HK-2 (cell line): ENCODE measurements at regions not wholly inside any gene's neighbourhood (a gene's known extent, or its start where the extent isn't known, plus 50 kb on each side); places are given as distances from the start of the nearest gene placed in this dataset.
"Not testable (repeated sequence)": the region's sequence is repeated elsewhere in the genome, so short reads cannot be mapped to it uniquely, and the experiment has no call there.

Source experiments
- DNase-seq: peaks from one replicate; pipeline ENCODE4 v3.0.0-alpha.2; 2018; ENCODE audit not compliant: unreplicated experiment

DNA sequence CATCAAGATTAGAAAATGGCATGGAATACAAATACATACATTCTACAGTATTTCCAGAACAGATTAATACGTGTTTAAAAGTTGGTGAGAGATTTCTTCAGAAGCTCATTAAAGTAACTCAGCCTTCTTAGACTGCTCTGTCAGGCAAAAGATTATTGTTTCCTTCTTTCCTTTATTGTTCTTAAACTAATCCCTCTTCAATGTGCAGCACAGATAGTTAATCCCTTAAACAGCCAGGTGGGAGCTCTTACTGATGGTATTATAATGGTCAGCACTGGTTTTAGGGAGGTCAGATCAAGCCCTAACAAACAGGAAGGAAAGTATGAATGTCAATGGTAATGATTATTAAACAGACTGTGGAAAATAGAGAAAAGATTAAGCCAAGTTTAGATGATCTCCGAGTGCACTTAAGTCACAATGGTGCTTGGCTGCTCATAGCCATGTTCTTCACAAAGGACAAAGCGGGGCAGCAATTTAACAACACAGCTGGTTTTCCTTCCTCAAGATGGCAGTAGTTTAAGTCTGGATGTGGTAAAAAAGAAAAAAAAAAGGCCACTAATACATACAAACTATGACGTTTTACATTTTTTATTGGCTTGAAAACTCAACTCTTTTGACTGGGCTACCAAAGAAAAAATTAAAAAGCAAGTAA is 992.6 kb downstream of the PCDH9 start:
- DNase-seq, result no peak

DNA sequence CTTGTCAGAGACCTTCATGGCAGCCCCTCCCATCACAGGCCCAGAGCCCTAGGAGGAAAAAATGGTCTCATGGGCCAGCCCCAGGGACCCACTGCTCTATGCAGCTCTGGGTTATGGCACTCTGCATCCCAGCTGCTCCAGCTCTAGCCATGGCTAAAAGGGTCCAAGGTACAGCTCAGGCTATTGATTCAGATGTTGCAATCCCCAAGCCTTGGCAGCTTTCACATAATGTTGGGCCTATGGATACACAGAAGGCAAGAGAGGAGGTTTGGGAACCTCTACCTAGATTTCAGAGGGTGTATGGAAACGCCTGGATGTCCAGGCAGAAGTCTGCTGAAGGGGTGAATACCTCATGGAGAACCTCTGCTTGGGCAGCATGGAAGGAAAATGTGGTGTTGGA is 996.0 kb downstream of the PCDH9 start:
- no peak for DNase-seq

DNA sequence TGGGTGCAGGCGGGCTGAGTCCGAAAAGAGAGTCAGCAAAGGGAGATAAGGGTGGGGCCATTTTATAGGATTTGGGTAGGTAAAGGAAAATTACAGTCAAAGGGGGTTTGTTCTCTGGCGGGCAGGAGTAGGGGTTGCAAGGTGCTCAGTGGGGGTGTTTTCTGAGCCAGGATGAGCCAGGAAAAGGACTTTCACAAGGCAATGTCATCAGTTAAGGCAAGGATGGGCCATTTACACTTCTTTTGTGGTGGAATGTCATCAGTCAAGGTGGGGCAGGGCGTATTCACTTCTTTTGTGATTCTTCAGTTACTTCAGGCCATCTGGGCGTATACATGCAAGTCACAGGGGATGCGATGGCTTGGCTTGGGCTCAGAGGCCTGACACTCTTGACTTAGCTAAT is 998.2 kb downstream of the PCDH9 start:
- DNase-seq, result not testable (repeated sequence)

DNA sequence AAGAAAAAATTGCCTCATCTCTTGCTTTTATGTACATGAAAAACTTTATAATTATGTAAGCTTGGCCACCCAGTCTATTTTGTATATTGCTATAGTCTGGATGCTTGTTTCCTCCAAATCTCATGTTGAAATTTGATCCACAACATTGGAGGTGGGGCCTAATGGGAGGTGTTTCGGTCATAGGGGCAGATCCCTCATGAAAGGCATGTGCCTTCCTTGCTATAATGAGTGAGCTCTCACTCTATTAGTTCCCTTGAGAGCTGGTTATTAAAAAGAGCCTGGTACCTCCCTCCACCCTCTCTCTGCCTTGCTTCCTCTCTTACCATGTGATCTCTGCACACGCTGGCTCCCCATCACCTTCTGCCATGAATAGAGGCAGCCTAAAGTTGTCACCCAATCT is 1005.1 kb downstream of the PCDH9 start:
- DNase-seq, result no peak

DNA sequence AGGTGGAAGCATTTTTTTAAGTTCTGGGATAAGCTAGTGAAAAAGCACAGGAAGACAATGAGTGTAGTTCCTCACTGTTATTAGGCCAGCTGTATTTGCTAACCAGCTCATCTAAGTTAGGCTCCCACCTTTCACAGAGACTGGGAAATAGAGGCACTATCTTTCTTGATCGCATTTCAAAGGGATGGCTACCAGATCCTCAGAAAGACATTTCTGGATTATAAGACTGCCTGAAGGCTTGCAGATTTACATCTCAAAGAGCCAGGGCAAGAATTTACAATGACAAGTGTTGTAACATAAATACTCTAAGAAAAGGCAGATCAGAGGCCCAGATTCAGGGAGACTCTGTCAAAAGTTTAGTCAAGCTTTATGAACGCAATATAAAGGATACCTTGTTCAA is 1005.5 kb downstream of the PCDH9 start:
- DNase-seq, result no peak

DNA sequence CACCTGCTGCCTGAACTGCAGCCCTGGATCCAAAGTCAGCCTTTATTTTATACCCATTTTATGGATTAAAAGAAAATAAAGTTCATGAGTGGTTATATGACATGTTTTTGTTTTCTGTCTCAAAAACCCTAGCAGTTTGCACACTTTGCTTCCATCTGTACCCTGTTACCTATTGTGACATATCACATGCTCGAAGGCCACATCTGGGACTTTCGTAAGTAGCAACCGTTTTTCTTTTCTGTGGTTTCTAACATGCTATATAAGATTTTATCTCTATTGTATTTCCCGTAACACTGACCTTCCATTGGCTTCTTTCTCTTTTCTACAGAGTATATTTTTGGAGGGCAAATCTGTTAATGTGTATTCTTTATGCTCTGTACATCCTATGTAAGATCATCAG is 1007.2 kb downstream of the PCDH9 start:
- DNase-seq, result no peak

DNA sequence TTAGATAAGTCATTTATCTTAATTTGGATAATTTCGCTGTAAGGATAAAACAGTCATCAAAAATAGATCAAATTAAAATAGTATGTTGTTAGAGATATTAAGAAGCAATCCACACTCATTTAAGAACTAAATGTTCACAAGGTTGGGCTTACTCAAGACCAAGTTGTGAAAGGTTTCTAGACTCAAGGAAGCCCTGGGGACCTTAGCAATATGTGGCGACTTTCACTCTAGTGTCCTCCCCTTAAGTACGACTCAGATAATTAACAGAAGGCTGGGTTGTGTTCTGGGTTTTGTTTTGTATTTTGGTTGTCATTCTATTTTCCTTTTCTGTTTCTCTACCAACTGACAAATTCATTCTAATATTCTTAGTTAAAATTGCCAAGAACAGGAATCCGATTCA is 1008.0 kb downstream of the PCDH9 start:
- no peak for DNase-seq

DNA sequence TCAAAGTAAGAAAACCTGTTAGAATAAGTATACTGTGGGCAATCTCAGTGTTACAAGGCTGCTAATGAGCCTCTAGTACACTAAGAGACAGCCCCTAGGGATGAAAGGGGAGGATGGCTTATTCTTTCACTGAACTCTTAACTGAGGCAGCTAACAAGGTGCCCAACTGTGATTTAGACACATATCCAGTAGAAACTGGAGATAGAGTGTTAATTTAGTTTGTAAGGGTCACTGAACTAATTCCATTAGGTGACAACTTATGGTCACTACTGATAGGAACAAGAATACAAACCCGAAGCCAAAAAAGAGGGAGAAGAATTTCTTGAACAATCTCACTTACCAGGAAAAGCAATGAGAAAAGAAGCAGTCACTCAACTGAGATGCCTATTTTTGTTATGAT is 1010.6 kb downstream of the PCDH9 start:
- DNase-seq, result no peak

DNA sequence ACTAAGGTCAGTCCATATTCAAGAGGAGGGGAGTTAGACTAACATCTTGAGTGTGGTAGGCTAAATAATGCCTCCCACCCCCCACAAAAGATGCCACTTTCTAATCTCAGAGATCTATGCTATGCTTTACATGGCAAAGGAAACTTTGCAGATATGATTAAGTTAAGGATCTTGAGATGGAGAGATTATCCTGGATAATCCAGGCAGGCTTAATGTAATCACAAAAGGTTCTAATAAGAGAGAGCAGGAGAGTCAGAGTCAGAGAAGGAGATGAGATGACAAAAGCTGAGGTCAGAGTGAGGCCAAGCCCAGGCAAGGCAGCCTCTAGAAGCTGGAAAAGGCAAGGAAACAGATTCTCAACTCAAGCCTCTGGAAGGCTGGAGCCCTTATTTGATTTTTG is 1011.6 kb downstream of the PCDH9 start:
- DNase-seq, result no peak

DNA sequence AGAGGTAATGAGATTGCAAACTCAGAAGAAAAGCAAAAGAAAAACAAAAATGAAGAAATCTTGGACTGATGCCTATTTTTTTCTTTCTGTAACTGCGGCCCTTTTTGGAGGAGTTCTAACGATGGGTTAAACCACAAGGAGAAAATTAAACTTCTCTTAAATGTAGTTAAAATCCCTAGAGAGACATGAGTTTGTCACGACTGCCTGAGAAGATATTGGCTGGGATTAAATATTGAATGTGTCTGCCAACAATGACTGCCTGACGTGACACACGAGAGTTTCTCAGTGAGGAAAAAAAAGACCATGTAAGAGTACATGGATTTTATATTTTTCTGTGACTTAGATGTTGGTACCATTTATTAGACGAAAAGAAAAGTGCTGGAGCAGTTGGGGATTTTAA is 1013.4 kb downstream of the PCDH9 start:
- DNase-seq, result no peak

DNA sequence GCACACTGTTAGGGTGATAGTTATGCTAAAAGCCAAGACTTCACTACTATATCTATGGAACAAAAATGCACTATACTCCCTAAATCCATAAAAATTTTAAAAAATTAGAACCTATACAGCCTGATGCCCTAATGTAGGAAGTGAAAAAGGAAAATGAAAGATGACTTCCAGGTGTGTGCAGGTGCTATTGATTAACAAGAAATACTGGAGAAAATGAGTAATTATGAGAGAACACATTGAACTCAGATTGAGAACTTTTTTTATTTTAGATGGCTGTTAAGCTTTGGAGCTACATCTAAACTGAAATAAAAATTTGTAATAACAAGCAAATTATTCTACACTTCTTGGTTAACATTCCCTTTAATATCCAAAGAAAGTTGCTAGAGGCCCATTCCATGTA is 1015.7 kb downstream of the PCDH9 start:
- no peak for DNase-seq

DNA sequence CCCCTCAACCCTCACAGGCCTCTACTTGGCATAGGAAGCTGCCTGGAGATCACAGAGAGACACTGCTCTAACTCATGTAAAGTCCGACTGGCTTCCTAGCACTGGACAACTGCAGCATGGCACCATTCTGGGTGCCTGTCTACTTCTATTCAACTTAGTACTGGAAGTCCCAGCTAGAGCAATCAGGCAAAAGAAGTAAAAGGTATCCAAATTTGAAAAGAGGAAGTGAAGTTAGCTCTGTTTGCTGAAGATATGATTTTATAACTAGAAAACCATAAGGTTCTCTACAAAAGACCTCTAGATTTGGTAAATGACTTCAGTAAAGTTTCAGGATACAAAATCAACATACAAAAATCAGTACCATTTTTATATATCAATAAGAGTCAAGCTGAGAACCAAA is 1017.6 kb downstream of the PCDH9 start:
- no peak for DNase-seq

DNA sequence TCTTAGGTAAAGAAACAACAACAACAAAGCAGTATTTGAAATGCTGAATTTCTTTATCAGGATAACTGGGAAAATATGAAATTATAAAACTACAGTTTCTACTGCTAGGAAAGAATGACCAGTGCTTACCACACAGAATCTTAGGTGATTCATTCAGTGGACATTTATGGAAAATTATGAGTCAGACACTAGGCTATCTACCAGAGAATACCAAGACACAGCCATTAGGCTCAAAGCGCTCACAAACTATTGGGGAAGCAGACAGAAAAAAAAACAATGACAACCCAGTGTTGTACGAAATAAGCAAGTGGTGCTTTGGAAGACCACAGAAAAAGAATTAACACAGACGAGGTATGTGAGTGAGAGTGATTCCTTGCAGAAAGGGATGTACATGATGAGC is 1019.5 kb downstream of the PCDH9 start:
- no peak for DNase-seq

DNA sequence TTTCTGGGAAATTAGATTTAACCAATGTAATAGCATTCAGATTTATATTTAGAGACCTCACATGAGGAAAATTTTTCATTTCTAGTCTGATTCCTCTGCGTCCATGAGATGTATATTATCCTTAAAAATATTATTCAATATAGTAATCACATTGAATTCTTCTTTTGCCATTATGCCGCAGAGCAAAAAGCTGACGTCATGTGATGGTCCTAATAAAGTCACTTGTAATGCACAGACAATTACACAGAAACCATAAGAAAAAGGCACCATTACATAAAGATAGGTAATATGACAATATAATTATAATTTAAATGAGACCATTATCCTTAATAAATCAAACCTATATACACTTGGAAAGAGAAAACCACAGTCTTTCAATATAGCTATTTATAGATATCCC is 1021.5 kb downstream of the PCDH9 start:
- no peak for DNase-seq

DNA sequence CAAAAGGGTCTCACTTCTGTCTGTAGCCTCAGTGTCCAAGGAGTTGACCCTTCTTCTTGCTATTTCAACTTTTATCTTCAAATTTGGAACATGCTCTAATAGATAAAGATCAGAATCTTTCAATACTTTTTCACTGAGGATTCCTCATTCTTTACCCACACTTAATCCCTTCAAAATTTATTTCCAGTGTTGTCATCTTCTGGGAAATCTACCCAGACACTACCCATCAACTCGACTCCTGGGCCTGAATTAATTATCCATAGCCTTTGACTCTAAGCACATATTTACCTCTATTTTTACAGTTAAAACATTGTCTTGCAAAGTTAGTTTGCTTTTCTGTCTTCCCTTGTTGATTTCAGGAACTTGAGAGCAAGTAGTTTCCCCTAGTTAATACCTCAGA is 1022.5 kb downstream of the PCDH9 start:
- no peak for DNase-seq

DNA sequence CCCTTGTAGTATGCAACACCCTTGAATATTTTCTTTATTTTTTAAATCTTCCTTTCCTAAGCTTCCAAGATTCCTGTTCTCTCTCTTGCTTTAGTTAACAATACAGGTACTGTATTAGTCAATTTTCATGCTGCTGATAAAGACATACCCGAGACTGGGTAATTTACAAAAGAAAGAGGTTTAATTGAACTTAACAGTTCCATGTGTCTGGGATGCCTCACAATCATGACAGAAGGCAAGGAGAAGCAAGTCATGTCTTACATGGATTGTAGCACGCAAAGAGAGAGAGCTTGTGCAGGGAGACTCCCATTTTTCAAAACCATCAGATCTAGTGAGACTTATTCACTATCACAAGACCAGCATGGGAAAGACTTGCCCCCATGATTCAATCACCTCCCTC is 1024.3 kb downstream of the PCDH9 start:
- no peak for DNase-seq

DNA sequence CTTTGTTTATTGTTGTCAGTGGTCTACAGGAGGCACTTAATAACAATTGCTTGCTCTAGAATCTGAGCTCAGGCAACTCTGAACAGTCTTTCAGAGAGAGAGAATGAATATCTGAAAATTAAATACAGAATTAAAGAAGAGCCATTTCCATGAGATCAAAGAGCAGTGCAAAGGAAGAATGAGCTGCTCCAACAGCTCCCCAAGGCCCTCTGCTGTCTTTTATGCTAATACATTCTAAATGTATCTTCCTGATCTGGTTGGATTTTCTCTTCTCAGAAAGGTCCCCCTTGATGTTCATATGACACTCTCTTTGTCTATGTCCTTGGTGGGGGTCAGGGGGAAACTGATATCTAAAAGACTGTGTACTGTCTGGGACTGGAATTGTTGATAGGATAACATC is 1029.6 kb downstream of the PCDH9 start:
- no peak for DNase-seq

DNA sequence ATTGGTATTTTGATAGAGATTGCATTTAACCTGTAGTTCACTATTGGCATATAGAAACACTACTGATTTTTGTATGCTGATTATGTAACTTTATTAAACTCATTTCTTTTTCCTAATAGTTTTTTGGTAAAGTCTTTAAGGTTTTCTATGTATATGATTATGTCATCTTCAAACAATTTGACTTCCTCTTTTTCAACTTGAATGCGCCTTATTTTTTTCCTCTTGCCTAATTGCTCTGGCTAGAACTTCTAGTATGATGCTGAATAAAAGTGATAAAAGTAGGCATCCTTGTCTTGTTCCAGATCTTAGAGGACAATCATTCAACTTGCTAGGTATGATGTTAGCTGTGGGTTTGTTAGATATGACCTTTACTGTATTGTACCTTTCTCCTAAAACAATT is 1034.9 kb downstream of the PCDH9 start:
- DNase-seq, result no peak

DNA sequence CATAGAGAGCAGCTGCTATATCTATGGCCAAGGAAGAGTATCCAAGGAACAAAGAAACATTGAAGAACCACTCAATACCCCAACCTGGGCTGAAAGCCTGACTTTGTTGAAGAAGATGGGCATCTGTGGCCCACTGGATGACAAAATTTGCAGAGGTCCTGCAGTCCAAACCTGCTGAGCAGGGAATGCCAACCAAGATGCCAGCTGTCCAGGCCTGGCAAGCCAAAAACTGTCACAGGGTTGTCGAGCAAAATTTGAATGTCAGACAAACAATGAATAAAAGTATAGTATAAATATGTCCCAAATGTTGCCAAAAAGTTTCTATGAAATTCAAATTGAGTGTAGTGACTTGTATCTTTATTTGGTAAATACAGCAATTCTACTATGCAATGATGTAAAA is 1040.2 kb downstream of the PCDH9 start:
- no peak for DNase-seq

DNA sequence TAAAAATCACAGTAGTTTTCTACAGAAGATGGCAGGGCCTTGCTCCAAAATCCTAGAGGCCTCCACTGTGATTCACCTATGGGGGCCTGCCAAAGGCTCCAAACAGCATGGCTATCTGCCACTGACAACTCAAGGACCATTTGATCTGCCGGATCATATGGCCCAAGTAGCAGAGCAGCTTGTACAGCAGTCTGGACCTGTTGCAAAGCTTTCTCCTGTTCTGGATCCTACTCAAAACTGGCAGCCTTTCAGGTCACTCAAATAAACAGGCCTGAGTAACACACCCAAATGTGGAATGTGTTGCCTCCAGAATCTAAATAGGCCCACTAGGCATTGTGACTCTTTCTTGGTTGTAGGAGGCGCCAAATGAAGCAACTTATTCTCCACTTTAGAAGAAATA is 1049.3 kb downstream of the PCDH9 start:
- no peak for DNase-seq

DNA sequence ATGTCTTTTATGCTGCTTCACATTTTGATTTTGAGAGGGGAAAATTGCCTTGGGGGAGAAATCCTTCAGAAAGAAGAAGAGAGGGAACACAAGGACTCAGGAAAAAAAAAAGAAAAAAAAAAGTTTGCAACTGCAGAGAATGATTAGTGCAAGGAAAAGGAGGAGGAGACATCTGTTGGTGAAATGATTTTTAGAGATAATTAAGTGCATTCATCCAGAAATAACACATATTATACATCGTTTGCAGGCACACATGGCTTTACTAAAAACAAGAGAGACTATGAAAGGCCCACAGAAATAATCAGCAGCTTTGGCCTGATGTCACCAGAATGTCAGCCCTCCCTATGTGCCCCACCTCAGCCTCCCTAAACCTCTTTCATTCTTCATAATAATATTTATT is 1058.2 kb downstream of the PCDH9 start:
- no peak for DNase-seq

DNA sequence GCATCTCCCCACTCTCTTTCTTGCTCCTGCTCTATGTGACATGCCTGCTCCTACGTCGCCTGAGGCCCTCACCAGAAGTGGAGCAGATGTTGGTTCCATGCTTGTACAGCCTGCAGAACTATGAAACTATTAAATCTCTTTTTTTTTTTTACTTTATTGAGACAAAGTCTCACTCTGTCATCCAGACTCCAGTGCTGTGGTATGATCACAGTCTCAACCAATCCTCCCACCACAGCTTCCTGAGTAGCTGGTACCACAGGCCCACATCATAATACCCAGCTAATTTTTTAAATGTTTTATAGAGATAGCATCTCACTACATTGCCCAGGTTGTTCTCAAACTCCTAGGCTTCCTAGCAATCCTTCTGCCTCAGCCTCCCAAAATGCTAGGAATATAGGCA is 1067.7 kb downstream of the PCDH9 start:
- no peak for DNase-seq

DNA sequence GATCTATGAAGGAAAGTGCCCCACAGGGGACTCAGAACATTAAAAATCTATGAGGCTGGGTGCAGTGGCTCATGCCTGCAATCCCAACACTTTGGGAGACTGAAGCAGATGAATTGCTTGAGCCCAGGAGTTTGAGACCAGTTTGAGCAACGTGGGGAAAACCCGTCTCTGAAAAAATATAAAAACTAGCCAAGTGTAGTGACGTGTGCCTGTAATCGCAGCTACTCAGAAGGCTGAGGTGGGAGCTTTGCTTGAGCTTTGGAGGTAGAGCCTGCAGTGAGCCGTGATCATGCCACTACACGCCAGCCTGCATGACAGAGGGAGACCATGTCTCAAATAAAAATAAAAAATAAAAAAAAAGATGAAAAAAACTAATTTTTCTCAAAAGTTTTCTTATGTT is 1070.6 kb downstream of the PCDH9 start:
- no peak for DNase-seq

DNA sequence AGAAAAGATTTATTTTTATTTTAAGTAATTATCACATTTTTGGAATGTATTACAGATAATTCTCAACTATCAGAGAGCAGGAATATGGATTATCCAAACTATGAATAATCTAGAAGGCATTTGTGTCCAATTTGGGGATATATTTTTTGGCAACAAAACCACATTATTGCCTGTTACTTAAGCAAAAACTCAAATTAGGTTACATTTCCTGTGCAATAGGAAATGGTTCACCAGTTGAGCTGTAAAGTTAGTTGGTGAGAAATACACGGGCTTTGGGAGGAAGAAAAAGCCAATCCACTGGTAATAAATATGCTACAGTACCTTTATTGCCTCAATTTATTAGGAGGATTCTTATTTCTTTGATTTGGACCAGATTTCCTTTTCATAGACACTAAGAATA is 1075.2 kb downstream of the PCDH9 start:
- no peak for DNase-seq

DNA sequence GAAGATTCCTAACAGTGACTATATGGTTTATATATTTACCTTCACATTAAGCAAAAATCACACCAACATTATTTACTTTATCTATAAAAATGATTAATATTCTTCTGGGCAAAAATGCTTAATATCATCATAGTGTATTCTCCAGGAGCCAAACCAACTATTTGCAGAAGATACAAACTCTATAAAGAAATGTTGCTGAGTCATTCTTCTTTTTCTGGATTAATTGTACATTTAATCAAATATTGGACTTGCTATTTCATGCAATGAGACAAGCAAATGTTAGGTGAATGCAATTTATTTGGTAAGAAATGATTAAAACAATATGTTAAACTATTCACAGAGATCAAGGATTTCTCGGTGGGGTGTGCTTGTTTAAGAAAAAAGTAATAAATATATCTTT is 1075.8 kb downstream of the PCDH9 start:
- DNase-seq, result no peak
